HG02885 (cell line): ENCODE measurements at regions not wholly inside any gene's neighbourhood (a gene's known extent, or its start where the extent isn't known, plus 50 kb on each side); places are given as distances from the start of the nearest gene placed in this dataset.

Source experiments
- ATAC-seq: cut with Tn5 transposase; IDR thresholded peaks from one replicate; pipeline ENCODE4 v1.9.1; 2021; ENCODE audit warnings: mild to moderate bottlenecking; ENCODE audit not compliant: unreplicated experiment, poor library complexity

DNA sequence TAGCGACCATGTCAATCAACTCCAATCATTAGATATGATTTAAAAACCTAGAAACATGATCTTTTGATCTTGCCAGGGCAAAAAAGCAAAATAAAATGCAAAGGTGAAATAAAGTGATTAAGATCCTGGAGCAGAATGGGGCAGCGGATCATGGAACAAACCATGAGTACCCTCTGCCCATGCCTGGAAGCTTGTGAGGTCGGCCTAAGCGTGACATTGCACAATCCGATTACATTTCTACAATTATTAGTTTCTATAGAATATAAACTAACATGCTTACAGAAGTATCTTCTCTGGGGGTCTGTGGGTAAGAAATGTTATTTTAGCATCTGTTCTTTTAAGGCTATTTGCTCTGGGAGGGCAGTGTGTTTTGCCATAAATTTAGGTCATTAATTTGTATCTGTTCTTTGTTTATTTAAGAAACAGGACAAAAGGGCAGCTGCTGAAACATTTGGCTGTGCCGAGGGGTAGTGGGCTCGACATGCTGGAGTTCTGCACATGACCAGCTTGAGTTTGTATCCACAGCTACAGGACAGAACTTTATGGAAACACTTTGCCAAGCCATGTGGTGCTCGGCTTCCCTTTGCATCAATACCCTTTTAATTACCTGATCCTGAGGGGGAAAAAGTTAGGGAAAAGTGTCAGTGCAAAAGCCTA, 55.9 kb downstream of the ZBTB18 start:
- ATAC-seq: no peak

DNA sequence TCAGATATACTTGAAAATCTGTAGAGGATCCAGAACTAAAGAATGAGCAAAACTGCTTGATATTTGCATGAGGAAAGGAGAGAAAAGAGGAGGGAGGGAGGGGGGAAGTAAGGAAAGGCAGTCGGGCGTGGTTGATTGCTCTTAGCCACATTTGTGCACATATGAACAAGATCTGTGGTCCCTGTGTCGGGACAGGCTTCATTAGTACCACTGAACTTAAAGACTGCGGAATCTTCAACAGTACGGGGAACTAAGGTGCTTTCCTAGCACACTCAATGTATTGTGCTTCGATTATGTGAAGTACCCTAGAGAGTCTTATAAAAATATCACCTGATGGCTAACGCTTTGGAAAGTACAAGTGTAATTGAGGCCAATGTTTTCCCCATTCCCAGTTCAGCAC, 59.9 kb downstream of the ZBTB18 start:
- ATAC-seq: no peak

DNA sequence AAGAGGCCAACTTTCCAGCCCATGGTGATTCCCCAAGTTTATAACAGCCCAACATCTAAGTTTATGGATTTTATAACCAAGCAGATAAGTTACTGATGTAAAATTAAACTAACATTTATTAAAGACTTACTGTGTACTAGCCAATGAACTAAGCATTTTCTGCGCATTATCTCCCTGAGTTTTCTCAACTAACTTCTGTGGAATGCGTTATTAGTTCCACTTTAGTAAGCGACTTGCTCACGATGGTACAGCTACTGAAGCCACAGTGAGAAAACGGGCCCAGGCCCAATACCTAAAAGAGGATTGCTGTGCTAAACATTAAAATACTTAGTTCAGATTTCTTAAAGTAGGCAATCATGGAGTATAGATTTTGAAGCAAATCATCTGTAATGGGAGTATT, 61.0 kb downstream of the ZBTB18 start:
- ATAC-seq: no peak

DNA sequence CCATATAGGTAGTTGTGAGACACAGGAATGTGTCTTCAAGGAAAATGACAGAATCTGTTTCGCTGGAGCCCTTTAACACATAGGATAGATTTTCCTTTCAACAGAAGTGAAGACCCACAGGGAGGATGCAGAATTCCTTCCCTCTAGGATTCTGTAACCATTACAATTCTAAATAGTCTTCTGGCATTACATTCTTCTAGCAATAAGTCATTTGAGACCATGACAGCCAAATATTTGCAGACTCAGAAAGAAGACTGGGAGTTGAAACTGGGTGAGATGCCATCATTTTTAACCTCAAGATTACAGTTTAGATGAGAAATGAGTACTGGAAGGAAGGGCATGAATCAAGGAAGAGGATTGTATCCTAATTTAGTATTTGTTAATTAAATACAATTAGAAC, 61.6 kb downstream of the ZBTB18 start:
- ATAC-seq: no peak

- ATAC-seq: no peak
These were observed 62.6 kb downstream of the ZBTB18 start for GRCh38 chr1:244113532-244114320.

GRCh38 chr1:244114892-244115291, 63.8 kb downstream of the ZBTB18 start:
- ATAC-seq: no peak

GRCh38 chr1:244116946-244117345, 65.9 kb downstream of the ZBTB18 start:
- ATAC-seq: no peak

- ATAC-seq: no peak
These were observed 67.2 kb downstream of the ZBTB18 start for GRCh38 chr1:244118109-244118761.

DNA sequence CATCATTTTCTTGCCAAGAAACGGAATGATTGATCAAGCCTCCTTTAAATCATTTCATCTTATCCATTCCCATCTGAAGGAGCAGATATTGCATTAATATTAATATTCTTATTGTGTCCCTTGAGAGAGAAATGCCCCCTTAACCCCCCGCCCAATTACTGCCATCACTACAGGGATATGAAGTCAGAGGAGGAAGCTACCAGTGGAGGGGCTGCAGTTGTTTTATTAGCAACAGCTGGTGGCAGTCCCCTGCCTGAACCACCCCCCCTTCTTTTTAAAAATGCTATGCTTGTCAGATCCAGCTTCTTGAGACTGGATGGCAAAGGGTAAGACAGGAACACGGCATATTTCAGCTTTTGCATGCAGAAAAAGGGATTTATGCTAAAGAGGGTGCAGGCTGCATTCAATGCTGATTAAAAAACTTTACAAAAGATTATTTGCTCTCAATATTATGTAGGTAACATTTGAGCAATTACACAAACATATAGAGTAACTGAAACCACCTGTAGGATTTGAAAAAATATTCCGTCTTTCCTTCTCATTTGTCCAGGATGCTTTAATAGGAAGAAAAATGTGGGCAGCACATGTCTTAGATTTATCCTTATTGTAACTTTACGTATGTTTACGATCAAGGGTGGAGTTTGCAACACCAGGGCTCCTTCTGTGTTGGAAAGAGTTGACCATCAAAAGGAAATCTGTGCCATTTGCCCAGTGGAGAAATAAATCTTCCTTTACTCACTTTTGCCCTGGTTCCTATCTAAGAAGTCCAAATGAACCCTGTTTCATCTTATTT, 77.7 kb downstream of the ZBTB18 start:
- no peak for ATAC-seq

DNA sequence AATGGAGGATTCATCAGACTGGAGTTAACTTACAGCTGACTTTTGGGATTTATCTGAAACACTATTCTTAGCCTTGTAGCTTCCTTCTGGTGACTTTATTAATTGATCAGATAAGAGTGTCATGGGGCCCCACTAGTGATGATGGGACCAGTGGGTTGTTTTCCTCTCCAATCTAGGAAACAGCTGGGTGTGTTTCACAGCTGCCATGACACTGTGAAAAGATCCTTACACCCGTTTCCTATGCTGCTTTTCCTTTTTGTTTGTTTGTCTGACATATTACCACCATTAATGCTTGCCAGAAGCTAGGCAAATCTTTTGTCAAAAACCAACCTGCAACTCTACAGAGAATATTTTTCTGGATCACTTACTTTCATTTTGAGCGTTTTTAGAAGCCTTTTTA, 86.2 kb downstream of the ZBTB18 start:
- ATAC-seq: no peak

DNA sequence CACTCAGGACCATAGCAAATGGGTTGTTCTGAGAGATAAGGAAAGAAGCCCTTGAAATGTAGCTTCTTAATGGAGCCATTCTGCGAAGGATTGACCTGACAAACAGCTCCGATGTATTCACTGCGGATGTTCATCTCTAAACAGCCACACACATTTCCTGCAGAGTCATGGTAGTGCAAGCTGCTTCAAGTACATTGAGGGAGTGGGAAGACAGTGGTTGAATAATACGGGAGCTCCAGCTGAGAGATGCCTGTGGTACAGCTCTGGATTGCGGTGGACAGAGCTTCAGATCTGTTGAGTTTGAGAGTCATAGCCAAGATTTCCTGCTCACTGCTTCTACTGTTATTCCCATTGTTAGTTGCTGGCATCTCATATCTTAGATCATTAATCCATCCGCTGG, 86.6 kb downstream of the ZBTB18 start:
- ATAC-seq: no peak

GRCh38 chr1:244138399-244138798, 87.3 kb downstream of the ZBTB18 start:
- ATAC-seq: no peak

GRCh38 chr1:244139655-244140054, 88.6 kb downstream of the ZBTB18 start:
- ATAC-seq: no peak

DNA sequence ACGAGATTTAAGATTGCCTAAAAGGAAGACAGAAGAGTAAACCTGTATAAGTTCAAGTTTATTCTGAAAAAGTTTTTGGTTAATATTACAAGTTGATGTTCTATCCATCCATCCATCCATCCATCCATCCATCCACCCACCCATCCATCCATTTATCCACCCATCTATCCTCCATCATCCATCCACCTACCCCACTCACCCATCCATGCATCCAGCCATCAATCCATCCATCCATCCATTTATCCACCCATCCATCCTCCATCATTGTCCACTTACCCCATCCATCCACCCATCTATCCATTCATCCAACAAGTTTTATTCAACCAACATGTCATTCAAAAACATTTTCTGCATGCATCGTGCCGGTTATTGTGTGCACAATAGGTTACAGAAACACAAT, 89.3 kb downstream of the ZBTB18 start:
- no peak for ATAC-seq

DNA sequence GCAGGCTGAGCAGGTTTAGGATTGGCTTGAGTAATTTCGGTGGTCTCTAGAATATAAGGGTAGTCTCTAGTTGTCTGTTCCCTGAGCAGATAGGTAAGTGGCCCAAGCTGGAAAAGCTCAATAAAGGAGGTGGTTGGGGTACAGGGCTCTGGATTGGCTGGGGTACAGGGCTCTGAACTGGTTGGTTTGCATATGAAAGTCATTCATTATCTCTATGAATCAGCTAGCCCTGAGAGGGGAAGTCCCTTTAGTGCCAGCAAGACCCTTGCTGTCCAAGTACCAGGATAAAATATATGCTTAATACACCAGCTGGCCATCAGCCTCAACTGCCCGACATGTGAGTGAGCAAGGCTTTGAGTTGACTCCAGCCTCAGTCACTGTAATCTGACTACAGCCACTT, 93.0 kb downstream of the ZBTB18 start:
- no peak for ATAC-seq

GRCh38 chr1:244150071-244150470, 99.0 kb downstream of the ZBTB18 start:
- ATAC-seq: no peak

DNA sequence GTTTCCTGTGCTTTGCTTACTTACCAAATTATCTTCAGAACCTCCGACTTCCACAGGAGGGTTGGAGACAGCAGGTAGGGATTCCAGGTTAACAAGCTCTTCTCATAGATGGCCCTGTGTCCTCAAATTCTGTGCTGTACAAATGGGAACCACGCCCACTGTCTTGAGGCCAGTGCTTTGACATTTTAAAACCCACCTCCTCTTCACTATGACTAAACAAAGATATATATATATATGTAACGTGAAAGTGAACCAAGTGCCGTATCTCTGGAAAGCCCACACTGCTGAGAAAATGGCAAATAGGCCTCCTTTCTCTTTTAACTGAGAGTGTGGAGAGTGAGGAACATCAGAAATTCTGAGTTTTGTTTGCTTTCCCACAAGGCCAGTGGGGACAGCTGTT, 99.6 kb downstream of the ZBTB18 start:
- ATAC-seq: peak; percentile 78

DNA sequence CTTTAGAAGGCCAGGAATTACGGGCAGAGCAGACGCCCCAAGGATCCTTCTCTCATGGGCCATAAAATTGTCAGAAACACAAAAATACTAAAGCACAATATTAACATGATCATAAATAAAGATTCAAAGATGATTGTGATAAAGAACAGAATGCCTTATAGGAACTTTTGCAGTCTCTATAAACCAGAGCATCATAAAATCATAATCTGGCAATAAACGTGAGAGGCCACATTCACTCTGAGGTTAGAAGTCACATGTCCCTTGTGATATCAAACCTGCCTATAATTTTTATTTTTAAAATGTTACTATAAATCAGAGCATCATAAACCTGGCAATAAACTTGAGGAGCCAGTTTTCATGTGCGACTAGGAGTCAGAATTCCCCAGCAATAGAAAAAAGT, 100.5 kb downstream of the ZBTB18 start:
- ATAC-seq: no peak

DNA sequence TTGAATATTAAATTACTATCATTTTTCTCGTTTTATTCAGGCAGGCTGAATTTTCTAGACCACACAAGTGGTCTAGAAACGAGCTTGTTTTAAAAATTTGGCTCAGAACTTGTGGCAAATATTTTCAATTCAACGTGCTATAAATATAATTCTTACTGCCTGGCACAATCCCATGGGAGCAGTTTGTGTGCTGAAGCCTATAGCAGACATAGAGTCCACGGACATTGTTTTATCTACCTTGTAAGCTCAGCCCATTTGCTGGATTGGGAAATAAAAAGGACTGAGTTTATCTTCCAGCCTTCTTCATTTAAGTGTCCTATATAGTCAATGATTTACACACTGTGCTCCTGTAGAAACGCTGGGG, 103.4 kb downstream of the ZBTB18 start:
- ATAC-seq: no peak

DNA sequence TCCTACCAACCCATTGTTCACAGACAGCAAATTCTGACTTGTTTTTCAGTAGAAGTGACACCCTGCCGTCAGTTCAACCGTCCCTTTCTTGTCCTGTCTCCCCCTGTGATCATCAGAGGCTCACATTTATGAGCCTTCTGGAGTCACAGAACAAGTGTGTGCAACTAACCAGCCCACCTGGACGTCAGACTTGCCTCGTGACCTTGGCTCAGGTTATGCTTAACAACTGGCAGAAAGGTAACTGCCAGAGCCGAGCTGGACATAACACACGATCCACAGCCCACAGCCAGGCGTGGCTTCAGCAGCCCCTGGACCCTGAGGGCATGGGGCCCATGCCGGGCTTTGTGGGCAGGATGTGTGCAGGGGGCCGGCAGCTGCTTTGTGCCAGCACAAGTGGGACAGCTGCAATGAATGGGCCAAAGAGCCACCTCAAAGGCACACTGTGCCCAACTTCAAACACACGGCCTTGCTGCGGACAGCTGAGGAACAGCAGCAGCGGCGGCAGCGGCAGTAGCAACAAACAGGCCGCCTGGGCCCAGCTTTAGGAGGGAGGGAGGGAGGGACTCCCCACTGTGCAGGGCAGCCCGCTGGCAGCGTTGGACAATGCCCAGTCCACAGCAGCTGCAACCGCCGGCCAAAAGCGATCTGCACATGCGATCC, 103.9 kb downstream of the ZBTB18 start:
- no peak for ATAC-seq
